ENCODE measurements at regions not wholly inside any gene's neighbourhood (a gene's known extent, or its start where the extent isn't known, plus 50 kb on each side); places are given as distances from the start of the nearest gene placed in this dataset.

GRCh38 chr10:4707221-4707620 lies 118.8 kb upstream of the AKR1E2 start:
- no peak overlapping the region for H3K4me3 ChIP-seq (replicated peaks; ENCODE audit: low read depth, low read length)
- no peak for TF ChIP-seq CTCF (IDR thresholded peaks at IDR 0.05; ENCODE audit: low read depth, low read length, missing control alignments)
- DNase-seq (ENCODE audit: extremely low read depth, low read depth): no peak

- DNase-seq (ENCODE audit: extremely low read depth, low read depth): peak; percentile 80
- no peak for TF ChIP-seq CTCF (IDR thresholded peaks at IDR 0.05; ENCODE audit: low read depth, low read length, missing control alignments)
- no peak overlapping the region for H3K4me3 ChIP-seq (replicated peaks; ENCODE audit: low read depth, low read length)
Observed at GRCh38 chr10:4704034-4704545, 121.9 kb upstream of the AKR1E2 start.

- DNase-seq (ENCODE audit: extremely low read depth, low read depth): no peak
- TF ChIP-seq CTCF (IDR thresholded peaks at IDR 0.05; ENCODE audit: low read depth, low read length, missing control alignments): no peak
- no peak overlapping the region for H3K4me3 ChIP-seq (replicated peaks; ENCODE audit: low read depth, low read length)
Observed at GRCh38 chr10:4701016-4701415, 125.0 kb upstream of the AKR1E2 start.

- no peak for TF ChIP-seq CTCF (IDR thresholded peaks at IDR 0.05; ENCODE audit: low read depth, low read length, missing control alignments)
- H3K4me3 ChIP-seq (replicated peaks; ENCODE audit: low read depth, low read length): no peak overlapping the region
- no peak for DNase-seq (ENCODE audit: extremely low read depth, low read depth)
Observed at GRCh38 chr10:4699950-4700730, 125.9 kb upstream of the AKR1E2 start.

- no peak for DNase-seq (ENCODE audit: extremely low read depth, low read depth)
- no peak for TF ChIP-seq CTCF (IDR thresholded peaks at IDR 0.05; ENCODE audit: low read depth, low read length, missing control alignments)
- H3K4me3 ChIP-seq (replicated peaks; ENCODE audit: low read depth, low read length): no peak overlapping the region
Observed at GRCh38 chr10:4698075-4698474, 127.9 kb upstream of the AKR1E2 start.

- H3K4me3 ChIP-seq (replicated peaks; ENCODE audit: low read depth, low read length): no peak overlapping the region
- no peak for DNase-seq (ENCODE audit: extremely low read depth, low read depth)
- no peak for TF ChIP-seq CTCF (IDR thresholded peaks at IDR 0.05; ENCODE audit: low read depth, low read length, missing control alignments)
Observed at GRCh38 chr10:4696186-4696585, 129.8 kb upstream of the AKR1E2 start.
